NCI-H82 treated with DMSO at 0.1 percent for 48 hours (cell line): ENCODE measurements at regions not wholly inside any gene's neighbourhood (a gene's known extent, or its start where the extent isn't known, plus 50 kb on each side); places are given as distances from the start of the nearest gene placed in this dataset.
"Not testable (repeated sequence)": the region's sequence is repeated elsewhere in the genome, so short reads cannot be mapped to it uniquely, and the experiment has no call there.

Source experiments
- DNase-seq: peaks from one replicate; lab custom pipeline; 2025; ENCODE audit not compliant: unreplicated experiment; lab: John Stamatoyannopoulos, UW

DNA sequence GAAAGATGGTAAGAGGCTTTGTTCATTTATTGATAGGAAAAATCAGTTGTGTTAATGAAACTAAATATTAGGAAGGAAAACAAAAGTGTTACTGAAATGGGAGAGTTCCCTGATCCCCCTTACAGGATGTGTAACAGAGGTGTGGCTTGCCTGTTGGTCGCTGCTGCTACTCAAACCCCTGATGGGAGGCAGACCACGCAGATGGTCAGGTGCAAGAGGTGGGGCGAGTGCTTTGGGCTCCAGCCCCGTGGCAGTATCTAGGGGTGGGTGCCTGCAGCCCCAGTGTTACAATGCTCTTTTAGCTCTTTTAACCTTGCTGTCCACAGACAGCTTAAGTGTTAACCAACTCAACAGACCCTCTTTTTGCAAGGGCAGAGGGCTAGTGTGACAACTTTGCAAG, 319.6 kb upstream of the DCN start:
- DNase-seq: no peak

- no peak for DNase-seq
Measured at GRCh38 chr12:91496337-91496736, 313.7 kb upstream of the DCN start.

- no peak for DNase-seq
Measured at GRCh38 chr12:91493308-91493707, 310.7 kb upstream of the DCN start.

DNA sequence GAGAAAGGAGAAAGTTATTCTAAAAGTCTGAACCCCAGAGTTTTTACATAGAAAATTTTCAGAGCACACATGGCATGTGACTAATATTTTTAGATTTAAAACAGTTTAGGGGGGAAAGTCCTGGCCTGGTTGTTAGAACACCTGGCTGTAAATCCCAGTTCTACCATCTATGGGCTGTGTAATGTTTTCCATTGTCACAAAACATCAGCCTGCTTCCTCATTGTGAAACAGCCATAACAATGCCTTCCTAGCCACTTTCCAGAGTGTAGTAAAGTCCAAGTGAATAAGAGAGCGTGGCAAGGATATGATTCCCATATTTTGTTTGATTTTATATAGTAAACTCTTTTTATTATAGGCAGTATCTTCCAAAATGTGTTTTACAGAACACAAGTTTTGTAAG, 310.0 kb upstream of the DCN start:
- no peak for DNase-seq

DNA sequence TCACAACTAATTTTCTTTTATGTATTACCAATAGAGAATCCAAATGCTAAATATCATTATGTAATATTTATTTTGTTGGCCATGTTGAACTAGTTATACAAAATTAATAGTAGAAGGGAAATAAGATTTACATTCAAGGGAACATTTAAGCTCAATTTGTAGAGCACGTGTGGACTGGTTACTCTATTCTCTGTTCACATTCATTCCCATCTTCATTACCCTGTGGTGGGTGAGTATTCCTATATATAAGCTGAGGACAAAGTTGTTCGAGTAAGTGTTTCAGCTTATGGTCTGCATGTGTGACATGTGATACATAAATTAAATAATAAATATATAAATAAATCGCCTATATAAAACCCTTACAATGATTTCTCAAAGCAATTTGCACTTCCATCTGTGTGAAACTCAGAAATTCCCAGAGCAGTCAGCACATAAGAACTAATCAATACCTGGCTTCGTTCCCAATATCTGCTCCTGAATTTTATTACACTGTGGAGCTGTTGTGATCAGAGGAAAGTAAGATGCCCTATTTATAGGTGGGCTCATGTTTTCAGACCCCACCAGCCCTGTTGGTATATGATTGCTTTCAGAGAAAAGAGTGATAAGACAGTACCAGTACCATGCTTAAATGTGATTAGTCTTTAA, 308.2 kb upstream of the DCN start:
- DNase-seq: no peak

GRCh38 chr12:91483471-91483985, 300.9 kb upstream of the DCN start:
- no peak for DNase-seq

DNA sequence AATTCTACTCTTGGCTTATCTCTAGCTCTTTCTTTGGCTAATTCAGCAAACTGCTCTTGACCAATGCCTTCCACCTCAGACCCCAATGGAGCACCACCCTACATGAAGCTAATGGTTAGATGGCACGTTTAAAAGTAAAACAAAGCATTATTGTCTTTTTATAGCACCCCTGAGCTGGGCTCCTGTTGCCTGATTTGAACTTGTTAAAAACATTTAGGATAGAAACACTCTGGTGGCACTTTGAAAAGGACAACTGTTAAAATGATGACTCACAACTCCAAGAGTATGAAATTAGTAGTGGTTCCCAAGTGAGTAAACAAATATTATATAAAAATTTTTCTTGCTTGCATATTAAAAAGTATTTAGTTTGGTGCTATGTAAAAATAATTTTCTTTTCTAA, 299.6 kb upstream of the DCN start:
- DNase-seq: no peak

GRCh38 chr12:91478500-91478899, 295.9 kb upstream of the DCN start:
- DNase-seq: no peak

- DNase-seq: no peak
Measured at GRCh38 chr12:91467686-91468085, 285.1 kb upstream of the DCN start.

DNA sequence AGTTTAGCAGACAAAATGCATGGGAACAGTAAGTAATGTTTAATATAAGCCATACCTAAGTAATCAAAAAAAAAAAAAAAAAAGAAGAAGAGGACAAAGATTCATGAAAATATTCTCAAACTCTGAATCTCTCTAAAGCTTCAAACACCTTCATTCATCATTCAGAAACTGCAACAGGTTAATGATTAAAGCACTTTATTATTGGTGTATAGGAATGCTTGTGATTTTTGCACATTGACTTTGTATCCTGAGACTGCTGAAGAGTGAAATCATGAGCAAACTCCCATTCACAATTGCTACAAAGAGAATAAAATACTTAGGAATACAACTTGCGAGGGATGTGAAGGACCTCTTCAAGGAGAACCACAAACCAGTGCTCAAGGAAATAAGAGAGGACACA, 278.4 kb upstream of the DCN start:
- no peak for DNase-seq

DNA sequence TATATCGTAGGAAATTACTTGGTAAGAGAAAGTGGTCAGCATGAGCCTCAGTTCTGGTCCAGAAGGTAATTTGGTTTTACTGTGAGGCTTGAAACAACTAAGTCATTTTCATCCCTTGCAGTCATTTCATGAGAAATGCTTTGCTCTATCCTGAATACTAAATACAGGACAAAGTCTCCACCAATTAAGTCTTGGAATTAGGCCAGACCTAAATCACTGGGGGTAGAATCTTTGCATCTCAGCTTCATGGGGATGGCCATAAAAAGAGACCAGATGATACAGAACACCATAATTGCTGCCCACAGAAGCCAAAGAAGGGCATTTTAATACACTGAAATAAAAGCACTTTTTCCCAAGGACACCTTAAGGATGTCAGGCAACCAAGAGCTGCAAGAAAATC, 277.9 kb upstream of the DCN start:
- DNase-seq: no peak

DNA sequence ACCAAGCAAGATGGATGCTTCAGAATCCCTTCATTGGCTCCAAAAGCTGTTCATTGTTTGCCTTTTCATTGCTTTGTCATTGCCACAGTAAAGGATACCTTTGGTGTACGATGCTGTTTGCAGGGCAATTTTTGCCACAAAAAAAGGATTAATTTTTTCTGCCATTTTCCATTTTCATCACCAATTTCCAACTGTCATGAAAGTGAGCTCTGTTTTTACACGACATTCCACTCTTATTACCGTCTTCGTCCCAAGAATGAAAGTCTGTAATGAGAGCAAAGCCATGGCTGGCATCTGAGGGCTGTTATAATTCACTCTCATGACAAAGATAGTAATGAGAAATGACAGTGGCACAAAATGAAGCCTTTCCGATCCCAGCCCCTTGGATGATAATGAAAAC, 272.7 kb upstream of the DCN start:
- DNase-seq: no peak

DNA sequence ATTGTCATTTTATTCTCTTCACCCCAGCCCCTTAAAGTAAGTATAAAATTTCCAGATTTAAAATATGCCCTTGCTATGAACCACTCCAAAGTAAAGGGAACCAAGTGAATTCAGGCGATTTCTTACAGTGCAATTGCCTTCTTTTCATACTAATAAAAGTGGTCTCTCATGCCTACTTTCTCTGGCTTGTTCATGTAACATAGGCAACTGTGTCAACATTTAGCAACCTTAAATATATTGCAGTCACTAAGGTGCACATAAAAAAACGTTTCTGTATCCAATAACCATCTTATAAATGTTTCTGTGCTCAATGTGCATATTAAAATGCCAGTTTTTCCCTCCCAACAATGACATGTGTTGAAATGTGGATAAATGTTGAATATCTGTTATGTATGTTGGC, 271.6 kb upstream of the DCN start:
- DNase-seq: no peak

- DNase-seq: not testable (repeated sequence)
Measured at GRCh38 chr12:91452464-91452863, 269.8 kb upstream of the DCN start.

- no peak for DNase-seq
Measured at GRCh38 chr12:91441993-91442952, 259.7 kb upstream of the DCN start.

DNA sequence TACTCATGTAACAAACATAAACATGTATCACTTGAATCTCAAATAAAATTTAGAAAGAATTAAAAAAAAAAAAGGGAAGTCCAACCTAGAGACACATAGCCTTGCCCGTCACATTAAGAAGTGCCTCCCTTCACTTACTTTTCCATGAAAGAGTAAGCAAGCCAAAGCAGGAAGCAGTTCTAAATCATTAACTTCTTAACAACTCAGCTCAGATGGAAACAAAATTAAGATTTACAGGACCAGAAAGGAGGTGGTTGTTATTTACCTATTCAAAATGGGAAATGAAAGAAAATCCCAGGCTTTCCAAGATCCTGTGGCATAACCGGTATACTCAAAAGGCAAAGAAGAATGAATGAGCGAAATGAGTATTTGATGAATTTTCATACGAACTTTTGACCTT, 258.6 kb upstream of the DCN start:
- no peak for DNase-seq

DNA sequence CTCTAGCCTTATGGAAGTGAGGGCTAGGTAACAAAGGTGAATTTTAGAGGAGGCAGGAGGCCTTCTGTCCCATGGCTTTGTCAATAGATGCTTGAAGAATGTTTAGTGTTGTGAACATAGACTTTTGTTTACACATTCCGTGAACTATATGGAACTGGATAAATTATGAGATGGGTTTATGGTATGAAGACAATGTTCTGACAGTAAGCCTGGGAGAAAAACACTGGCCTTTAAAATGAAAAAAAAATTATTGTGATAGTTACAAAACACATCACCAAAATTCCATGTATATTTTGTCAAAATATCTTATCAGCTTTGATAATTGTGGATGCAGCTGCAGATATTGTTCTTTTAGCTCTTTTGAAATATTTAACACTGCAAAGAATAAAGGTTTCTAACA, 251.5 kb upstream of the DCN start:
- no peak for DNase-seq

DNA sequence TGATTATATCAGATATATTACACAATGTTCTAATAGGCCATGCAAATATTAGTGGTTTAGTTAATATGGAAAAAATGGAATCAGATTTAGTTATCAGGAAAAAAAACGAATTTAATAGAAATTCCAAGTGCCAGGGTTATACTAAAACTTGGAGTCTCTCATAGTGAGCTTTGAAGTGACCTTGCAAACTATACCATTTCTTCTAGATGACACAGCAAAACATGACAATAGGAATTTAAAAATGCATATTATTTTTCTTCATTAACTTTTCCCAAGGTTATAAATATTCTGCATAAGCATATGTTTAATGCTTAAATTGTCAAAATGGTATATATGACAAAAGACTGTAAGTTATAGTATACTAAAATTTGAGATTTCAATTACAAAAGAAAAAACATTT, 250.1 kb upstream of the DCN start:
- no peak for DNase-seq

DNA sequence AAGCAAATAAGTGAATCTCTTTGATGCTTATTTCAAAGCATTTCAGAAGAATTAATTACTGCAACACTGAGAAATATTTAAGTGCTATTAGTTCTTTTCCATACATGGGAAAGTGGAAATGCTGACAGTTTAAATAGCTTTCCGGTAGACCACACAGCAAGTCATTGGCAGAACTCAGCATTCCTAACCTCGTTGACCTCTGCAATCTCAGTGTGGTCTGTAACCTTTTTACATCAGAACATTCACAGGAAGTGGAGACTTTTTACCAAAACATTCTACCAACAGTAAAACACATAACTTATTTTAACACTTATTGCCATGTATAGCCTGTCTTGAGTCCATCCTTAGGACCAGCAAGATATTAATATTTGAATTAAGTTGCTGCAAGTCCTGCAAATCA, 249.5 kb upstream of the DCN start:
- no peak for DNase-seq

- DNase-seq: no peak
Measured at GRCh38 chr12:91424506-91424905, 241.9 kb upstream of the DCN start.

GRCh38 chr12:91423693-91424050, 241.1 kb upstream of the DCN start:
- DNase-seq: no peak
